K562 (cell line): ENCODE measurements at regions not wholly inside any gene's neighbourhood (a gene's known extent, or its start where the extent isn't known, plus 50 kb on each side); places are given as distances from the start of the nearest gene placed in this dataset.

Source experiments
- ATAC-seq: fragments of 200-7000 bp; cut with Tn5 transposase; 3 replicates; pipeline ENCODE4 v1.9.1; 2020; ENCODE audit warnings: moderate library complexity
- BruUV-seq: library from RNA; stranded (reverse); fragments of 400-500 nt; replicated peaks from 2 replicates; lab custom pipeline; 2021; lab: Mats Ljungman, UMichigan
- CTCF ChIA-PET: fragments of 300-600 bp; formaldehyde crosslinking; extraction: SDS; loops from one replicate; lab custom pipeline; 2021; ENCODE audit warnings: low intra/inter-chr PET ratio; lab: Yijun Ruan, JAX
- POLR2A ChIA-PET: fragments of 300-600, 350-650 bp; sonication (Branson Sonifier 250); formaldehyde crosslinking; extraction: SDS; loops from one replicate; lab custom pipeline; 2021; ENCODE audit warnings: antibody characterized with exemption, inconsistent platforms; lab: Yijun Ruan, JAX
- DNase-seq, 4 experiments: peaks; one replicate each; pipeline versions ENCODE4 v3.0.0 to v3.0.0-alpha.2; 2011 to 2018; ENCODE audit warnings: low spot score in 3 of 4, mixed read lengths in 3 of 4; ENCODE audit errors: extremely low read depth in 1 of 4
- FAIRE-seq: peaks from 2 replicates; lab custom pipeline; 2011; peaks lifted over from hg19 to GRCh38; lab: Jason Lieb, UNC
- H2AFZ ChIP-seq: 2 replicates; pipeline ENCODE4 v1.6.0; 2011; ENCODE audit warnings: low read depth, low read length, control low read depth, inconsistent platforms
- H3K27ac ChIP-seq: fragments of 200-600 bp; 3 replicates; pipeline ENCODE4 v1.8.0; 2011; ENCODE audit warnings: low read depth, mild to moderate bottlenecking, control low read depth, inconsistent platforms, low read length, moderate library complexity, mixed read lengths; ENCODE audit errors: extremely low read depth
- H3K27me3 ChIP-seq, 2 experiments: fragments of 300-600 bp in 1 of 2; 2 replicates in 1 of 2; 3 replicates in 1 of 2; pipeline versions ENCODE4 v1.6.0 to v1.8.0; 2011; ENCODE audit warnings: inconsistent platforms in 2 of 2, low read length in 2 of 2, mild to moderate bottlenecking in 1 of 2, mixed read lengths in 1 of 2, moderate library complexity in 1 of 2; ENCODE audit not compliant: control insufficient read depth in 2 of 2, insufficient read depth in 2 of 2
- H3K36me3 ChIP-seq: fragments of 300-600 bp; 3 replicates; pipeline ENCODE4 v1.8.0; 2011; ENCODE audit warnings: mild to moderate bottlenecking, low read length, inconsistent platforms; ENCODE audit not compliant: control insufficient read depth, insufficient read depth
- H3K4me1 ChIP-seq, 2 experiments: fragments of 200-600 bp in 1 of 2; replicated peaks in 1 of 2; 2 replicates in 1 of 2; 3 replicates in 1 of 2; pipeline versions ENCODE4 v1.5.1 to v1.8.0; 2011; ENCODE audit warnings: inconsistent platforms in 2 of 2, low read length in 2 of 2, mild to moderate bottlenecking in 1 of 2, mixed read lengths in 1 of 2, moderate library complexity in 1 of 2; ENCODE audit not compliant: control insufficient read depth in 2 of 2, insufficient read depth in 2 of 2
- H3K4me2 ChIP-seq: 2 replicates; pipeline ENCODE4 v1.6.1; 2011; ENCODE audit warnings: low read length, control low read depth, inconsistent platforms, mixed read lengths; ENCODE audit not compliant: insufficient read depth
- H3K4me3 ChIP-seq: fragments of 200-600 bp; sonication (generic), shearing (Covaris generic); 2 replicates; pipeline ENCODE4 v1.5.1; 2016; ENCODE audit warnings: control low read depth, inconsistent platforms
- H3K79me2 ChIP-seq: fragments of 200-600 bp; 3 replicates; pipeline ENCODE4 v1.8.0; 2011; ENCODE audit warnings: low read length, inconsistent platforms; ENCODE audit not compliant: control insufficient read depth, insufficient read depth
- H3K9ac ChIP-seq, 2 experiments: 2 replicates each; pipeline versions ENCODE4 v1.6.0 to v1.6.1; 2011; ENCODE audit warnings: low read depth in 2 of 2, low read length in 2 of 2, control low read depth in 1 of 2, inconsistent platforms in 1 of 2, mild to moderate bottlenecking in 1 of 2, mixed read lengths in 1 of 2; ENCODE audit not compliant: insufficient read depth in 1 of 2
- H3K9me1 ChIP-seq: one replicate; pipeline ENCODE4 v1.6.0; 2011; ENCODE audit warnings: inconsistent platforms, mild to moderate bottlenecking, low read length, moderate library complexity; ENCODE audit not compliant: control insufficient read depth, insufficient read depth
- H3K9me3 ChIP-seq: replicated peaks from 2 replicates; pipeline ENCODE4 v1.5.1; 2011; ENCODE audit warnings: low read depth, low read length, inconsistent platforms; ENCODE audit not compliant: control insufficient read depth, insufficient read depth
- H4K20me1 ChIP-seq: replicated peaks from 2 replicates; pipeline ENCODE4 v1.6.1; 2011; ENCODE audit warnings: low read length, inconsistent platforms, mixed read lengths; ENCODE audit not compliant: control insufficient read depth, insufficient read depth
- ARHGAP35 ChIP-seq: fragments of 450-650 bp; IDR thresholded peaks from 2 replicates; pipeline ENCODE4 v1.6.1; 2018; ENCODE audit not compliant: partially characterized antibody
- CSDE1 ChIP-seq, 2 experiments: fragments of 450-650 bp; IDR thresholded peaks; 2 replicates each; pipeline ENCODE4 v1.6.1; 2016; ENCODE audit warnings: mild to moderate bottlenecking in 1 of 2
- GATAD2A ChIP-seq: fragments of 450-650 bp; IDR thresholded peaks from 2 replicates; pipeline ENCODE4 v1.6.1; 2017
- HDAC3 ChIP-seq: fragments of 450-650 bp; IDR thresholded peaks from 2 replicates; pipeline ENCODE4 v1.6.1; 2018; ENCODE audit warnings: borderline replicate concordance, mild to moderate bottlenecking, moderate library complexity; ENCODE audit not compliant: partially characterized antibody
- HOMEZ ChIP-seq: fragments of 250-450 bp; sonication (Bioruptor Pico); IDR thresholded peaks from 2 replicates; pipeline ENCODE4 v1.4.0; 2020; ENCODE audit warnings: mild to moderate bottlenecking, moderate library complexity
- LEF1 ChIP-seq: fragments of 450-650 bp; IDR thresholded peaks from 2 replicates; pipeline ENCODE4 v1.6.1; 2016; ENCODE audit warnings: mild to moderate bottlenecking
- MECOM ChIP-seq: fragments of 250-450 bp; sonication (Bioruptor Pico); IDR thresholded peaks from 2 replicates; pipeline ENCODE4 v1.8.0; 2022; ENCODE audit warnings: inconsistent platforms
- MED1 ChIP-seq: sonication (generic); formaldehyde crosslinking; IDR thresholded peaks from 2 replicates; pipeline ENCODE4 v1.8.1; 2023; ENCODE audit warnings: missing genetic modification reagents, borderline replicate concordance
- NCOA1 ChIP-seq: fragments of 450-650 bp; IDR thresholded peaks from 2 replicates; pipeline ENCODE4 v1.6.1; 2016; ENCODE audit warnings: low read depth
- SOX6 ChIP-seq: fragments of 450-650 bp; IDR thresholded peaks from 2 replicates; pipeline ENCODE4 v1.6.1; 2014; ENCODE audit warnings: mild to moderate bottlenecking
- YY1 ChIP-seq, 3 experiments: IDR thresholded peaks; 2 replicates each; pipeline ENCODE4 v1.6.1; 2011; ENCODE audit warnings: low read length in 2 of 3, mild to moderate bottlenecking in 2 of 3, moderate library complexity in 2 of 3, borderline replicate concordance in 1 of 3, control low read depth in 1 of 3, low read depth in 1 of 3; ENCODE audit not compliant: insufficient read depth in 3 of 3, insufficient replicate concordance in 2 of 3, control insufficient read depth in 1 of 3, insufficient read length in 1 of 3; ENCODE audit errors: extremely low read depth in 1 of 3
- ZNF354B ChIP-seq: fragments of 250-450 bp; sonication (Bioruptor Pico); IDR thresholded peaks from 2 replicates; pipeline ENCODE4 v1.4.0; 2020
- in situ Hi-C: fragments of 300-500 bp; cut with MboI; formaldehyde crosslinking; loops from 4 replicates; pipeline ENCODE4 v1.15.0; 2018; ENCODE audit warnings: inconsistent platforms, mixed read lengths
- intact Hi-C: fragments of 100-400 bp; cut with micrococcal nuclease; formaldehyde crosslinking; loops from 2 replicates; pipeline ENCODE4 v1.14.2; 2022
- TF ChIP-seq, protein P1 (sequence below), 2 experiments: fragments of 450-650 bp in 1 of 2; sonication (generic) in 1 of 2; formaldehyde crosslinking in 1 of 2; IDR thresholded peaks; 2 replicates each; pipeline versions ENCODE4 v1.7.1 to v1.9.0; 2016 to 2022; ENCODE audit warnings: inconsistent platforms in 1 of 2, mild to moderate bottlenecking in 1 of 2, missing genetic modification reagents in 1 of 2
- TF ChIP-seq, protein P2 (sequence below): fragments of 250-450 bp; sonication (Bioruptor Pico); IDR thresholded peaks from 2 replicates; pipeline ENCODE4 v1.8.0; 2021; ENCODE audit warnings: moderate library complexity, mild to moderate bottlenecking, inconsistent platforms

DNA sequence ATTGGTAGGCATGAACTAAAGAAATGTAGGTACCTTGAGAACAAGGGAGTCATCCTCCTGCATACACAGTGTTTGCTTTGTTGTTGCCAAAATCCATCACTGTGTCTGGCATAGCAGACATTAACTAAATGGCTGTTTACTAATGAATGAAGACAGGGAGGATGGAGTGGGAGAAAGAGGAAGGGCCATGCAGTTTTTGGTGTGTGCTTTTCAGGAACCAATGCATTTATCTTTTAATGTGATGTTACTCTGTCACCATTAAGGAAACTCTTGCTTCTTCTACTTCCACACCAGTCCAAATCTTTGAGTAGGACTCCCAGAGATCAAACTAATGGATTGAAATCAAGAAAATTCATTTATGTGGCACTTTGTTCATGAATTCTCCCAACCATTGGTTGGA lies 55.6 kb upstream of the DUSP10 start:
- POLR2A ChIA-PET, result no interaction called here
- in situ Hi-C loops (no loop called here), intact Hi-C loops (no loop called here)
- H3K4me1 ChIP-seq, result no peaks in the 10 kb centered on the region
- H3K27me3 ChIP-seq, result no peaks in the 10 kb centered on the region
- H3K9me3 ChIP-seq, result 0 out of 2 replicates have a peak, but pooled peaks cover 2% of the 10 kb centered on the region
- no peaks in the 10 kb centered on the region for H3K79me2 ChIP-seq
- no peak overlapping the region for H3K27ac ChIP-seq
- no peak overlapping the region for H3K4me3 ChIP-seq
- H3K9ac ChIP-seq, result no peak overlapping the region
- H4K20me1 ChIP-seq, result no peaks in the 10 kb centered on the region
- CTCF ChIA-PET, result no interaction called here
- DNase-seq (no peak), FAIRE-seq (no peak), ATAC-seq (no peak)
- no peaks in the 10 kb centered on the region for H3K36me3 ChIP-seq
- H2AFZ ChIP-seq, result no peak overlapping the region
- no peak overlapping the region for H3K4me2 ChIP-seq
- no peaks in the 10 kb centered on the region for H3K9me1 ChIP-seq
- BruUV-seq, result no TSS peak
- no peak for TF ChIP-seq HDAC3
- TF ChIP-seq GATAD2A, result no peak
- no peak for TF ChIP-seq SOX6
- no peak for TF ChIP-seq ARHGAP35
- TF ChIP-seq YY1 (IDR thresholded peaks at IDR 0.05; ENCODE audit: borderline replicate concordance in 1 of 3, control insufficient read depth in 1 of 3, extremely low read depth in 1 of 3, insufficient read depth in 3 of 3, insufficient read length in 1 of 3, insufficient replicate concordance in 2 of 3, low read depth in 1 of 3, low read length in 2 of 3), result no peak
- no peak for TF ChIP-seq NCOA1
- TF ChIP-seq HOMEZ, result no peak
- TF ChIP-seq, protein P1, sequence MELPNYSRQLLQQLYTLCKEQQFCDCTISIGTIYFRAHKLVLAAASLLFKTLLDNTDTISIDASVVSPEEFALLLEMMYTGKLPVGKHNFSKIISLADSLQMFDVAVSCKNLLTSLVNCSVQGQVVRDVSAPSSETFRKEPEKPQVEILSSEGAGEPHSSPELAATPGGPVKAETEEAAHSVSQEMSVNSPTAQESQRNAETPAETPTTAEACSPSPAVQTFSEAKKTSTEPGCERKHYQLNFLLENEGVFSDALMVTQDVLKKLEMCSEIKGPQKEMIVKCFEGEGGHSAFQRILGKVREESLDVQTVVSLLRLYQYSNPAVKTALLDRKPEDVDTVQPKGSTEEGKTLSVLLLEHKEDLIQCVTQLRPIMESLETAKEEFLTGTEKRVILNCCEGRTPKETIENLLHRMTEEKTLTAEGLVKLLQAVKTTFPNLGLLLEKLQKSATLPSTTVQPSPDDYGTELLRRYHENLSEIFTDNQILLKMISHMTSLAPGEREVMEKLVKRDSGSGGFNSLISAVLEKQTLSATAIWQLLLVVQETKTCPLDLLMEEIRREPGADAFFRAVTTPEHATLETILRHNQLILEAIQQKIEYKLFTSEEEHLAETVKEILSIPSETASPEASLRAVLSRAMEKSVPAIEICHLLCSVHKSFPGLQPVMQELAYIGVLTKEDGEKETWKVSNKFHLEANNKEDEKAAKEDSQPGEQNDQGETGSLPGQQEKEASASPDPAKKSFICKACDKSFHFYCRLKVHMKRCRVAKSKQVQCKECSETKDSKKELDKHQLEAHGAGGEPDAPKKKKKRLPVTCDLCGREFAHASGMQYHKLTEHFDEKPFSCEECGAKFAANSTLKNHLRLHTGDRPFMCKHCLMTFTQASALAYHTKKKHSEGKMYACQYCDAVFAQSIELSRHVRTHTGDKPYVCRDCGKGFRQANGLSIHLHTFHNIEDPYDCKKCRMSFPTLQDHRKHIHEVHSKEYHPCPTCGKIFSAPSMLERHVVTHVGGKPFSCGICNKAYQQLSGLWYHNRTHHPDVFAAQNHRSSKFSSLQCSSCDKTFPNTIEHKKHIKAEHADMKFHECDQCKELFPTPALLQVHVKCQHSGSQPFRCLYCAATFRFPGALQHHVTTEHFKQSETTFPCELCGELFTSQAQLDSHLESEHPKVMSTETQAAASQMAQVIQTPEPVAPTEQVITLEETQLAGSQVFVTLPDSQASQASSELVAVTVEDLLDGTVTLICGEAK (IDR thresholded peaks at IDR 0.05), result no peak
- TF ChIP-seq, protein P1 (CRISPR knock-in tag; IDR thresholded peaks at IDR 0.05), result no peak
- TF ChIP-seq, protein P2, sequence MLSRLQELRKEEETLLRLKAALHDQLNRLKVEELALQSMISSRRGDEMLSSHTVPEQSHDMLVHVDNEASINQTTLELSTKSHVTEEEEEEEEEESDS (CRISPR knock-in tag), result no peak
- no peak for TF ChIP-seq ZNF354B (CRISPR knock-in tag)
- TF ChIP-seq MECOM (CRISPR knock-in tag), result no peak
- no peak for TF ChIP-seq CSDE1 (IDR thresholded peaks at IDR 0.05)
- no peak for TF ChIP-seq MED1 (CRISPR knock-in tag)
- TF ChIP-seq LEF1, result no peak
